ENCODE measurements at regions not wholly inside any gene's neighbourhood (a gene's known extent, or its start where the extent isn't known, plus 50 kb on each side); places are given as distances from the start of the nearest gene placed in this dataset.

DNA sequence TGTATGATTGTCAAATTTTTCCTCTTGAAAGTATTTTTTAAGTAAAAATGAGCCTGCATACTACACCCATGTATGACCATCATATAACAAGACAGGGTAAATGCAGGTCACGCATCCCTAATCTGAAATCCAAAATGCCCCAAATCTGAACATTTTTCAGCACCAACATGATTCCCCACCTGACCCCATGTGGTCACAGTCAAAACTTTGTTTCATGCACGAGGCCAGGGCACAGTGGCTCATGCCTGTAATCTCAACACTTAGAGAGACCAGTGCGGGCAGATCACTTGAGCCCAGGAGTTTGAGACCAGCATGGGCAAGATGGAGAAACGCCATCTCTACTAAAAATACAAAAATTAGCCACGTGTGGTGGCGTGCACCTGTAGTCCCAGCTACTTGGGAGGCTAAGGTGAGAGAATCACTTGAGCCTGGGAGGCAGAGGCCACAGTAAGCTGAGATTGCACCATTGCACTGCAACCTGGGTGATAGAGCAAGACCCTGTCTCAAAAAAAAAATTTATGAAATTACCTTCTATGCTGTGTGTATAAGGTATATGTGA is 63.7 kb upstream of the NPAS1 start:
- H3K9ac ChIP-seq (ENCODE audit: low read length), result no peak overlapping the region
- 0 out of 2 replicates have a peak, but pooled peaks cover 2% of the 10 kb centered on the region for H3K36me3 ChIP-seq (ENCODE audit: control insufficient read depth, insufficient read depth, low read length)
- no peak overlapping the region for H3K4me3 ChIP-seq (ENCODE audit: low read depth, low read length)
- H3K9me3 ChIP-seq (ENCODE audit: control insufficient read depth, insufficient read depth, low read depth, low read length), result no peaks in the 10 kb centered on the region
- H3K4me1 ChIP-seq (ENCODE audit: control insufficient read depth, insufficient read depth, low read length), result peaks cover 11% of the 10 kb centered on the region; the same call in 1 of the 2 replicates
- no peak overlapping the region for H3K27ac ChIP-seq (ENCODE audit: low read depth, low read length)
- no peaks in the 10 kb centered on the region for H3K27me3 ChIP-seq (ENCODE audit: control insufficient read depth, insufficient read depth, low read length)

DNA sequence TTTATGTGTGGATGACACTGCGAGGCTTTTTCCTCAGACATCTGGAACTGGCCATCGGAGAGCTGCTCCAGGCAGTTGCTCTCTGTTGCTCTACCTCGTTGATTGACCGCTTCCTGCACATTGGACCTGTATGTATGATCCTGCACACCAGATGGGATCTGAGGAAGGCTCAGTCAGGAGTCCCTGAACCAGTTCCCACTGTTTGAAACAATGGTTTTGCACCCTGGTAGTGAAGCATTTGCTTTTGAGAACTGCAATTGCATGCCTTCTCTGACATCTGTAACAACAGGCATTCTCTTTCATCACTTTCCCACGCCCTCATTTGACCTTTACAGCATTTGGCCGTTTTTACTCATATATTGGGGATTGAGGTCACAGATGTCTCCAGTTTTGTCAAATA is 61.1 kb upstream of the NPAS1 start:
- H3K9me3 ChIP-seq (ENCODE audit: control insufficient read depth, insufficient read depth, low read depth, low read length), result no peaks in the 10 kb centered on the region
- peaks cover 14% of the 10 kb centered on the region; the same call in 1 of the 2 replicates for H3K4me1 ChIP-seq (ENCODE audit: control insufficient read depth, insufficient read depth, low read length)
- H3K4me3 ChIP-seq (ENCODE audit: low read depth, low read length), result no peak overlapping the region
- no peak overlapping the region for H3K9ac ChIP-seq (ENCODE audit: low read length)
- no peak overlapping the region for H3K27ac ChIP-seq (ENCODE audit: low read depth, low read length)
- no peaks in the 10 kb centered on the region for H3K27me3 ChIP-seq (ENCODE audit: control insufficient read depth, insufficient read depth, low read length)
- 0 out of 2 replicates have a peak, but pooled peaks cover 2% of the 10 kb centered on the region for H3K36me3 ChIP-seq (ENCODE audit: control insufficient read depth, insufficient read depth, low read length)

DNA sequence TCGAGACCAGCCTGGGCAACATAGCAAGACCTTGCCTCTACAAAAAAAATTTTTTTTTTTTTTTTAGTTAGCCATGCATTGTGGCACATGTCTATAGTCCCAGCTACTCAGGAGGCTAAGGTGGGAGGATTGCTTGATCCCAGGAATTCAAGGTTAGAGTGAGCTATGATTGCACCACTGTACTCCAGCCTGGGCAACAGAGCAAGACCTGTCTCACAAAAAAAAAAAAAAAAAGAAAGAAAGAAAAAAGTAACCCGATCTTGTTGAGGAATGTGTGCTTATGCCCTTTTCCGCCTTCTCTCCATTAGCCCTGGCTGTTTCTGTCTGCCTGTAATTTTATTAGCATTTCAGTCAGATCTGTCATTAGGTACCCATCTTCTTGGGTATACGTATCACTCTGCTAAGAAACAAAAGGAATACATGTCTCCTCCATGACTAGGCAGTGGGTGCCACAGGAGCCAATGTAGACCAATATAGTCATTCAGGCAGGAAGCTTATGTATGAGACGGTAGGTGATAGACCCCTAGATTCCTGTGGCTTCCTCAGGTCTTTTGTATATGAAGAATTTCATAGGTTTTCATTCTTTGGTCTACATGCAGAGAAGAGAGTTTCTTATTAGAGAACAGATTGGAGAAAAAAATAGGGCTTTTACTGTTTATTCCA is 59.6 kb upstream of the NPAS1 start:
- H3K9ac ChIP-seq (ENCODE audit: low read length), result no peak overlapping the region
- H3K27me3 ChIP-seq (ENCODE audit: control insufficient read depth, insufficient read depth, low read length), result no peaks in the 10 kb centered on the region
- no peaks in the 10 kb centered on the region for H3K36me3 ChIP-seq (ENCODE audit: control insufficient read depth, insufficient read depth, low read length)
- H3K4me1 ChIP-seq (ENCODE audit: control insufficient read depth, insufficient read depth, low read length), result peaks cover 6% of the 10 kb centered on the region; the same call in 1 of the 2 replicates
- no peak overlapping the region for H3K27ac ChIP-seq (ENCODE audit: low read depth, low read length)
- H3K4me3 ChIP-seq (ENCODE audit: low read depth, low read length), result no peak overlapping the region
- no peaks in the 10 kb centered on the region for H3K9me3 ChIP-seq (ENCODE audit: control insufficient read depth, insufficient read depth, low read depth, low read length)

DNA sequence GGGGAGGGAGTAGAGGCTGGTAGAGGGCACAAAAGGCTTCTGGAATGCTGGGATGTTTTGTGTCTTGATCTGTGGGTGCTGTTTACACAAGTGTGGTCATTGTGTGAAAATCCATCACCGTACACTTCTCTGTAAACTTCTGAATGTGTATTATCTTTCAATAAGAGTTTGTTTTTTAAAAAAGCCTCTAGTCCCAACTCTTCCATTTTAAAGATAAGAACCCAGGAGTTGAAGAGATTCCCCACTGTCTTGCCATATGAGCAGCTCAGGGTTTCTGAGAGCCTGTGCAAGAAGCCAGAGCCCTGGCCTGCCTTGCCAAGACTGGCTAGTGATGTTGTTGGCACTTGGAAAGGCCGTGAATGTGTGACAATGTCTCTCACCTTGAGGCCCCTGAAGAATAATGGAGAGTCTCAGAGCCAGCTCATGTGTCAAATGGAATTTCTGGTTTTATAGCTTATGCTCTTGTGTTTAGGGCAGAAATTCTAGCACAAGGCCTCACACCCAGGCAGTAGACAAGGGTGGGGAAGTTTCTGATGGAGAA is 57.5 kb upstream of the NPAS1 start:
- H3K27ac ChIP-seq (ENCODE audit: low read depth, low read length), result no peak overlapping the region
- H3K27me3 ChIP-seq (ENCODE audit: control insufficient read depth, insufficient read depth, low read length), result no peaks in the 10 kb centered on the region
- H3K4me1 ChIP-seq (ENCODE audit: control insufficient read depth, insufficient read depth, low read length), result peaks cover 7% of the 10 kb centered on the region; the same call in 1 of the 2 replicates
- no peaks in the 10 kb centered on the region for H3K9me3 ChIP-seq (ENCODE audit: control insufficient read depth, insufficient read depth, low read depth, low read length)
- H3K4me3 ChIP-seq (ENCODE audit: low read depth, low read length), result no peak overlapping the region
- no peaks in the 10 kb centered on the region for H3K36me3 ChIP-seq (ENCODE audit: control insufficient read depth, insufficient read depth, low read length)
- no peak overlapping the region for H3K9ac ChIP-seq (ENCODE audit: low read length)

DNA sequence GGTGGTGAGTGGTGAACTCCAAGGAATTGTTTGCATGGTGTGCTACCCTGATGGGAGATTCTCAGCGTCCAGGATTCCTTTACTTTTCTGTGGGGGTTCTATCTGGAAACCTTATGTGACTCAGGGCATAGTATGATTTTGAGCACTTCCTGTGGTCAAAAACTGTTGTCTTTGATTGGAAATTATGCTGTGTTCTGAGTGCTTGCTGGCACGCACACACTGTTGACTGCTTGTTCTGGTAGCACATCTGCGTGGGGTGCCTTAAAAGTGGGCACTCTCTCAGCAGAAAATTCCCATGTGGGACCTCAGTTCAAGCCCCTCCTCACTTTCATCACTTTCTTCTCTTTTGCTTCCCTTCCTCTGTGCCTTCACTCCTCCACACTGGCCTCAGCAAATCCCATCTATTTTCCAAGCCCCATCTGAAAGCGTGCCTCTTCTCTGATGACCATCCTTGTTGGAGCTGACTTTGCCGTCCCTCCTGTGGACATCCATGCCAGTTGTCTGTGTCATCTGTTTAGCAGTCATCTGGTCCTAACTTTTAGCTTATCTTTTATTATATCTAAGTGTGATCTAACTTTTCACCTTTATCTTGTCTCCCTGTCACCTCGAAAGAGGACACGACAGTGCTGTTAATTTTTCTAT is 56.4 kb upstream of the NPAS1 start:
- Histone ChIP-seq H3K9me3 (ENCODE audit: control insufficient read depth, insufficient read depth, low read depth, low read length) (no peaks in the 10 kb centered on the region), H3K27ac (ENCODE audit: low read depth, low read length) (0 out of 2 replicates have a peak overlapping the region, but pooled peaks have one; percentile 1), H3K4me1 (ENCODE audit: control insufficient read depth, insufficient read depth, low read length) (peaks cover 10% of the 10 kb centered on the region; the same call in 1 of the 2 replicates), H3K4me3 (ENCODE audit: low read depth, low read length) (no peak overlapping the region), H3K36me3 (ENCODE audit: control insufficient read depth, insufficient read depth, low read length) (no peaks in the 10 kb centered on the region), H3K9ac (ENCODE audit: low read length) (no peak overlapping the region), H3K27me3 (ENCODE audit: control insufficient read depth, insufficient read depth, low read length) (no peaks in the 10 kb centered on the region)

DNA sequence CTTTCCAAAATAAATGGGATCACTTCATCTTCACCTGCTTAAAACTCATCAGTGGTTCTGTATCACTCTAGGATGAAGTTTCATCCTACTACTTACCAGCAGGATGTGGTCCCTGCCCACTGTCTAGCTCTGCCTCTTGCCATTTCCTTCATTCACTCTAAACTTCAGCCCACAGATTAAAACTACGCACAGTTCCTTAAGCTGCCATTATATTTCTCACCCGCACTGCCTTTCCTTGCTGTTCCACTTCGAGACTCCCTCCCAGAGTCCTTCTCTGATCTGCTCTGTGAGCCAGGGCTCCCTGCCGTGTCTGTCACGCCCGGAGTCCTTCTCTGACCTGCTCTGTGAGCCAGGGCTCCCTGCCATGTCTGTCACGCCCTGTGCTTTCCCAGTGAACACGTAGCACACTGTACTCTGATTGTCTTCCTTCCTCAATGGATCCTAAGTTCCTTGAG is 52.0 kb upstream of the NPAS1 start:
- Histone ChIP-seq H3K9ac (ENCODE audit: low read length) (no peak overlapping the region), H3K4me1 (ENCODE audit: control insufficient read depth, insufficient read depth, low read length) (peaks cover 6% of the 10 kb centered on the region; the same call in 1 of the 2 replicates), H3K36me3 (ENCODE audit: control insufficient read depth, insufficient read depth, low read length) (no peaks in the 10 kb centered on the region), H3K9me3 (ENCODE audit: control insufficient read depth, insufficient read depth, low read depth, low read length) (no peaks in the 10 kb centered on the region), H3K4me3 (ENCODE audit: low read depth, low read length) (no peak overlapping the region), H3K27ac (ENCODE audit: low read depth, low read length) (no peak overlapping the region), H3K27me3 (ENCODE audit: control insufficient read depth, insufficient read depth, low read length) (no peaks in the 10 kb centered on the region)
